ENCODE measurements at regions not wholly inside any gene's neighbourhood (a gene's known extent, or its start where the extent isn't known, plus 50 kb on each side); places are given as distances from the start of the nearest gene placed in this dataset.

DNA sequence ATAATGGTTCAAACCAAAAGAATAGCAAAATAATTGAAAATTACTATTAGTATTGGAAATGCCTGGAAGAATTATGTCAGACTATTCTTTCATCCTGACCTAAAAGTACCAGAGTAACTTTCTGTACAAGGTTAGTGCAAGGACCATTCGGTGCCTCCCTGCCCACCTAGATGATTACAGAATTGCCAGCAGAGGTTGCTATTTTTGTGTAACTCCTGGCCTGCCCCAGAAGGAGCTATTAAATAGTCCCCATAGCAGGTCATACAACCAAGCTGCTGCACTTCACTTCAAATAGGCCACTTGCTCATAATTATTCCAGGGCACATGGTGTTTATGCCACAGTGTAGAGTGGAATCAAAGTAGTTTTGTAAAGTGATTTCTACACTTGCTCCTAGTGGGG, 831.1 kb upstream of the PABPC4L start:
- TF ChIP-seq POLR2AphosphoS5 (IDR thresholded peaks at IDR 0.05) (no peak), EP300 (IDR thresholded peaks at IDR 0.05) (no peak), POLR2A (IDR thresholded peaks at IDR 0.05; ENCODE audit: low read depth) (no peak)
- TF ChIP-seq, protein P1, sequence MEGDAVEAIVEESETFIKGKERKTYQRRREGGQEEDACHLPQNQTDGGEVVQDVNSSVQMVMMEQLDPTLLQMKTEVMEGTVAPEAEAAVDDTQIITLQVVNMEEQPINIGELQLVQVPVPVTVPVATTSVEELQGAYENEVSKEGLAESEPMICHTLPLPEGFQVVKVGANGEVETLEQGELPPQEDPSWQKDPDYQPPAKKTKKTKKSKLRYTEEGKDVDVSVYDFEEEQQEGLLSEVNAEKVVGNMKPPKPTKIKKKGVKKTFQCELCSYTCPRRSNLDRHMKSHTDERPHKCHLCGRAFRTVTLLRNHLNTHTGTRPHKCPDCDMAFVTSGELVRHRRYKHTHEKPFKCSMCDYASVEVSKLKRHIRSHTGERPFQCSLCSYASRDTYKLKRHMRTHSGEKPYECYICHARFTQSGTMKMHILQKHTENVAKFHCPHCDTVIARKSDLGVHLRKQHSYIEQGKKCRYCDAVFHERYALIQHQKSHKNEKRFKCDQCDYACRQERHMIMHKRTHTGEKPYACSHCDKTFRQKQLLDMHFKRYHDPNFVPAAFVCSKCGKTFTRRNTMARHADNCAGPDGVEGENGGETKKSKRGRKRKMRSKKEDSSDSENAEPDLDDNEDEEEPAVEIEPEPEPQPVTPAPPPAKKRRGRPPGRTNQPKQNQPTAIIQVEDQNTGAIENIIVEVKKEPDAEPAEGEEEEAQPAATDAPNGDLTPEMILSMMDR (IDR thresholded peaks at IDR 0.05), result no peak
